KMS-11 (cell line): ENCODE measurements at regions not wholly inside any gene's neighbourhood (a gene's known extent, or its start where the extent isn't known, plus 50 kb on each side); places are given as distances from the start of the nearest gene placed in this dataset.

Experiments
- H2AFZ ChIP-seq: fragments of 200-600 bp; sonication (generic); 2 replicates; pipeline ENCODE4 v1.6.1; 2016; ENCODE audit warnings: antibody characterized with exemption, mixed run types, low read depth
- H3K27ac ChIP-seq: fragments of 200-600 bp; sonication (generic); 2 replicates; pipeline ENCODE4 v1.6.1; 2016; ENCODE audit warnings: mild to moderate bottlenecking, mixed run types
- H3K27me3 ChIP-seq: fragments of 200-600 bp; sonication (generic); 2 replicates; pipeline ENCODE4 v1.6.1; 2017; ENCODE audit warnings: mild to moderate bottlenecking, low read depth, mixed run types, moderate library complexity; ENCODE audit not compliant: insufficient read depth
- H3K36me3 ChIP-seq: fragments of 200-600 bp; sonication (generic); 2 replicates; pipeline ENCODE4 v1.6.1; 2017; ENCODE audit warnings: mild to moderate bottlenecking, mixed run types; ENCODE audit not compliant: insufficient read depth
- H3K4me1 ChIP-seq: fragments of 200-600 bp; sonication (generic); 2 replicates; pipeline ENCODE4 v1.6.1; 2016; ENCODE audit warnings: mild to moderate bottlenecking, low read depth, mixed run types; ENCODE audit not compliant: poor library complexity, severe bottlenecking
- H3K4me2 ChIP-seq: fragments of 200-600 bp; sonication (generic); 2 replicates; pipeline ENCODE4 v1.7.0; 2016; ENCODE audit warnings: mild to moderate bottlenecking, mixed run types
- H3K4me3 ChIP-seq: fragments of 200-600 bp; sonication (generic); IDR thresholded peaks from 2 replicates; pipeline ENCODE4 v1.6.1; 2017; ENCODE audit warnings: low read depth, low read length, mixed read lengths; ENCODE audit not compliant: insufficient read depth
- H3K79me2 ChIP-seq: fragments of 200-600 bp; sonication (generic); 2 replicates; pipeline ENCODE4 v1.6.1; 2016; ENCODE audit warnings: low read depth, mixed run types; ENCODE audit not compliant: insufficient read depth
- H3K9ac ChIP-seq: fragments of 200-600 bp; sonication (generic); 2 replicates; pipeline ENCODE4 v1.6.1; 2016; ENCODE audit warnings: mild to moderate bottlenecking, mixed run types
- H4K20me1 ChIP-seq: fragments of 200-600 bp; sonication (generic); 2 replicates; pipeline ENCODE4 v1.6.1; 2016; ENCODE audit warnings: mild to moderate bottlenecking, mixed run types; ENCODE audit not compliant: insufficient read depth
- CTCF ChIP-seq: fragments of 200-600 bp; sonication (generic); conservative IDR thresholded peaks from 2 replicates; pipeline ENCODE4 v1.6.1; 2017; ENCODE audit warnings: low read depth, mild to moderate bottlenecking, antibody characterized with exemption, low read length, moderate library complexity, mixed read lengths

- Histone ChIP-seq H3K36me3 (no peaks in the 10 kb centered on the region), H3K4me3 (no peak overlapping the region), H3K27me3 (no peaks in the 10 kb centered on the region), H3K27ac (no peak overlapping the region), H3K79me2 (no peaks in the 10 kb centered on the region), H2AFZ (no peak overlapping the region), H3K9ac (no peak overlapping the region), H3K4me1 (no peaks in the 10 kb centered on the region), H4K20me1 (no peaks in the 10 kb centered on the region), H3K4me2 (no peak overlapping the region)
- no peak for TF ChIP-seq CTCF
These were observed 672.4 kb upstream of the MIR17HG start for GRCh38 chr13:90675129-90675528.

GRCh38 chr13:90680826-90681225 lies 666.7 kb upstream of the MIR17HG start:
- no peak for TF ChIP-seq CTCF
- H3K9ac ChIP-seq, result no peak overlapping the region

GRCh38 chr13:90683711-90684131 lies 663.8 kb upstream of the MIR17HG start:
- H4K20me1 ChIP-seq, result no peaks in the 10 kb centered on the region
- no peaks in the 10 kb centered on the region for H3K36me3 ChIP-seq
- no peak overlapping the region for H3K4me3 ChIP-seq
- H3K79me2 ChIP-seq, result no peaks in the 10 kb centered on the region
- H3K9ac ChIP-seq, result no peak overlapping the region
- no peaks in the 10 kb centered on the region for H3K27me3 ChIP-seq
- H3K27ac ChIP-seq, result no peak overlapping the region
- TF ChIP-seq CTCF, result no peak
- no peak overlapping the region for H3K4me2 ChIP-seq
- H2AFZ ChIP-seq, result no peak overlapping the region
- H3K4me1 ChIP-seq, result no peaks in the 10 kb centered on the region

More at GRCh38 chr13:90680826-90681225, 666.7 kb upstream of the MIR17HG start:
- no peak overlapping the region for H2AFZ ChIP-seq
- H3K4me2 ChIP-seq, result no peak overlapping the region
- no peaks in the 10 kb centered on the region for H4K20me1 ChIP-seq
- H3K36me3 ChIP-seq, result no peaks in the 10 kb centered on the region
- no peak overlapping the region for H3K27ac ChIP-seq
- no peaks in the 10 kb centered on the region for H3K79me2 ChIP-seq
- no peaks in the 10 kb centered on the region for H3K4me1 ChIP-seq
- no peak overlapping the region for H3K4me3 ChIP-seq
- no peaks in the 10 kb centered on the region for H3K27me3 ChIP-seq

- H3K4me3 ChIP-seq, result no peak overlapping the region
- no peak overlapping the region for H3K27ac ChIP-seq
- no peaks in the 10 kb centered on the region for H3K4me1 ChIP-seq
- H3K4me2 ChIP-seq, result no peak overlapping the region
- no peaks in the 10 kb centered on the region for H3K27me3 ChIP-seq
- no peak for TF ChIP-seq CTCF
- H3K79me2 ChIP-seq, result no peaks in the 10 kb centered on the region
- H3K9ac ChIP-seq, result no peak overlapping the region
- H3K36me3 ChIP-seq, result no peaks in the 10 kb centered on the region
- no peaks in the 10 kb centered on the region for H4K20me1 ChIP-seq
- no peak overlapping the region for H2AFZ ChIP-seq
These were observed 661.0 kb upstream of the MIR17HG start for GRCh38 chr13:90686442-90686841.
